ENCODE measurements at regions not wholly inside any gene's neighbourhood (a gene's known extent, or its start where the extent isn't known, plus 50 kb on each side); places are given as distances from the start of the nearest gene placed in this dataset.

DNA sequence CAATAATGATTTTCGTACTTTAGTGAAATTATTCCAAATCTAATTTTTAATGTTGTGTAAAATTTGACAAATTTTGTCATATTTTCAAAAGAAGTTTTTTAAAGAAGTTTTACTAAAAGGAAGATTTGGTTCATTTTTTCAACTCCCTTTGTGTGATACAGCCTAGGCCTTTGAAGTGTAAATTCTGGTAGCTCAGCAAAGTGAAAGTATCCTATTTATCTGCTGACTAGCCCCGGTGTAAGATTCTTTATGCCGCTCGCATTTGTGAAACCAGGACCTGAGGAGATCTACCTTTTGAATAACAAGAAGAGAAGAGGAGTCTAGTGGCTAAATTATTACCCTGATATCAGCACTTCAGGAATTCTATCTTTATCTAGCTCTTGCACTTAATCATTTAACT is 177.4 kb downstream of the JRKL start:
- DNase-seq = no peak
- H3K27ac Mint-ChIP-seq = peak overlapping the region in 2 of 3 experiments; percentile 54 to 58; a peak in 4 of 7 replicates
- no peaks in the 10 kb centered on the region for H3K23me2 ChIP-seq (ENCODE audit: insufficient read length, low read depth, low read length, poor library complexity, severe bottlenecking)

More for the DNA sequence above, 177.4 kb downstream of the JRKL start:
- H3K56ac ChIP-seq (ENCODE audit: insufficient read length, low read depth, low read length) = no peak overlapping the region
- no peaks in the 10 kb centered on the region for H3K79me2 ChIP-seq (ENCODE audit: insufficient read depth, low read length)
- H2BK5ac ChIP-seq (ENCODE audit: insufficient read length, low read length) = no peak overlapping the region
- H3K79me1 ChIP-seq (ENCODE audit: insufficient read depth, low read depth, low read length, poor library complexity, severe bottlenecking) = no peaks in the 10 kb centered on the region
- no peak overlapping the region for H3K4ac ChIP-seq (ENCODE audit: low read depth, low read length)
- no peak overlapping the region for H3K9ac ChIP-seq (ENCODE audit: extremely low read depth, insufficient read length, low read length)
- no peak overlapping the region for H3K14ac ChIP-seq (ENCODE audit: insufficient read depth, low read length)
- H4K5ac ChIP-seq (ENCODE audit: insufficient read length, low read depth, low read length) = no peak overlapping the region
- no peaks in the 10 kb centered on the region for H3K27me3 Mint-ChIP-seq (ENCODE audit: low read depth)
- no peak overlapping the region for H3T11ph ChIP-seq (ENCODE audit: low read length)
- peaks cover 16 to 17% of the 10 kb centered on the region in 2 experiments for H3K4me1 Mint-ChIP-seq
- H4K20me1 ChIP-seq (ENCODE audit: control insufficient read depth, insufficient read depth, insufficient read length) = no peaks in the 10 kb centered on the region
- no peaks in the 10 kb centered on the region for H3K4me1 ChIP-seq (ENCODE audit: insufficient read depth, low read length)
- TF ChIP-seq, protein P1, sequence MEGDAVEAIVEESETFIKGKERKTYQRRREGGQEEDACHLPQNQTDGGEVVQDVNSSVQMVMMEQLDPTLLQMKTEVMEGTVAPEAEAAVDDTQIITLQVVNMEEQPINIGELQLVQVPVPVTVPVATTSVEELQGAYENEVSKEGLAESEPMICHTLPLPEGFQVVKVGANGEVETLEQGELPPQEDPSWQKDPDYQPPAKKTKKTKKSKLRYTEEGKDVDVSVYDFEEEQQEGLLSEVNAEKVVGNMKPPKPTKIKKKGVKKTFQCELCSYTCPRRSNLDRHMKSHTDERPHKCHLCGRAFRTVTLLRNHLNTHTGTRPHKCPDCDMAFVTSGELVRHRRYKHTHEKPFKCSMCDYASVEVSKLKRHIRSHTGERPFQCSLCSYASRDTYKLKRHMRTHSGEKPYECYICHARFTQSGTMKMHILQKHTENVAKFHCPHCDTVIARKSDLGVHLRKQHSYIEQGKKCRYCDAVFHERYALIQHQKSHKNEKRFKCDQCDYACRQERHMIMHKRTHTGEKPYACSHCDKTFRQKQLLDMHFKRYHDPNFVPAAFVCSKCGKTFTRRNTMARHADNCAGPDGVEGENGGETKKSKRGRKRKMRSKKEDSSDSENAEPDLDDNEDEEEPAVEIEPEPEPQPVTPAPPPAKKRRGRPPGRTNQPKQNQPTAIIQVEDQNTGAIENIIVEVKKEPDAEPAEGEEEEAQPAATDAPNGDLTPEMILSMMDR (conservative IDR thresholded peaks at IDR 0.05) = no peak
- no peak overlapping the region for H2AK5ac ChIP-seq (ENCODE audit: insufficient read length, low read length)
- no peaks in the 10 kb centered on the region for H3K9me3 Mint-ChIP-seq
- no peak overlapping the region for H3K4me3 Mint-ChIP-seq
- H4K8ac ChIP-seq (replicated peaks; ENCODE audit: insufficient read length, low read depth, low read length) = no peak overlapping the region
- H3K27me3 ChIP-seq (ENCODE audit: insufficient read depth, low read length) = no peaks in the 10 kb centered on the region
- H3K4me2 ChIP-seq (ENCODE audit: insufficient read depth, insufficient read length, low read length) = no peak overlapping the region
- H3K18ac ChIP-seq (ENCODE audit: insufficient read length, low read depth, low read length) = no peak overlapping the region
- H2AFZ ChIP-seq (ENCODE audit: low read length) = no peak overlapping the region
- no peaks in the 10 kb centered on the region for H3K9me3 ChIP-seq (ENCODE audit: control insufficient read depth, low read depth, low read length)
- H4K91ac ChIP-seq (ENCODE audit: insufficient read length, low read depth, low read length) = no peak overlapping the region
- no peak overlapping the region for H2BK20ac ChIP-seq (ENCODE audit: low read depth, low read length, poor library complexity, severe bottlenecking)
- no CpG with 5 or more reads among the region's 4 CpGs for WGBS (ENCODE audit: extremely low coverage, insufficient read length, low lambda C conversion rate)
- no peak overlapping the region for H2BK15ac ChIP-seq (ENCODE audit: low read depth, low read length)
- no peak overlapping the region for H2BK12ac ChIP-seq (ENCODE audit: insufficient read length, low read depth, low read length)
- H3K36me3 Mint-ChIP-seq (ENCODE audit: insufficient read depth in 1 of 3, low read depth in 3 of 3) = no peaks in the 10 kb centered on the region
- no peak overlapping the region for H3K23ac ChIP-seq (ENCODE audit: insufficient read length, low read depth, low read length)
- no peak overlapping the region for H2BK120ac ChIP-seq (ENCODE audit: low read depth, low read length, poor library complexity, severe bottlenecking)
- no peak overlapping the region for H3K27ac ChIP-seq (ENCODE audit: insufficient read length, low read depth, low read length)
